ENCODE measurements at regions not wholly inside any gene's neighbourhood (a gene's known extent, or its start where the extent isn't known, plus 50 kb on each side); places are given as distances from the start of the nearest gene placed in this dataset.
"Not testable (repeated sequence)": the region's sequence is repeated elsewhere in the genome, so short reads cannot be mapped to it uniquely, and the experiment has no call there.

DNA sequence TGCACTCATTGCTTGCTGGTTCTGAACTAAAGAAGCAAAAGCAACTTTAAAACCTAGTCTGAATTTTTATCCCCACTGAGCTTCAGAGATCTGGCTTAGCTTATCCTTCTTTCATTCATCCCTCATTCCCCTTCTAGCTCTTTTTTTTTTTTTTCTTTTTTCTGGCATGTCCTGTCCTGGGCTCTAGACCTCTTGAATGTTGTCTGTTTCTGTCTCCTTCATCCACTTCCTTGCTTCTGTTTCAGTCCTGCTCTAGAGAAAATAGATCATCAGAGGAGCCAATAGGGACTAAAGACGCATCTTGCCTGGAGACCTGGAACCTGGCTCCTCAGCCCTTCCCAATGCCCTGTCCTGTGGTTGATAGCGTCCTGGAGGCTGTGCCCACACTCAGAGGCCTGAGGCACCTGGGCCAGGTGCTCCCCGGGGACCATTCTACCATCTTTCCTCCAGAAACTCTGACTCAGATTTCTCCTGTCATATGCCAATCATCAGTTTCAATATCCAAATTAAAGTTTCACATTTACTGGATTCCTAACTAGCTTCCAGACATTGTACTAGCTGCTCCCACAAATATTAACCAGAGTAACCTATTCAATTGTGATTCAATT lies 115.7 kb upstream of the GATB start:
- no peak for DNase-seq

DNA sequence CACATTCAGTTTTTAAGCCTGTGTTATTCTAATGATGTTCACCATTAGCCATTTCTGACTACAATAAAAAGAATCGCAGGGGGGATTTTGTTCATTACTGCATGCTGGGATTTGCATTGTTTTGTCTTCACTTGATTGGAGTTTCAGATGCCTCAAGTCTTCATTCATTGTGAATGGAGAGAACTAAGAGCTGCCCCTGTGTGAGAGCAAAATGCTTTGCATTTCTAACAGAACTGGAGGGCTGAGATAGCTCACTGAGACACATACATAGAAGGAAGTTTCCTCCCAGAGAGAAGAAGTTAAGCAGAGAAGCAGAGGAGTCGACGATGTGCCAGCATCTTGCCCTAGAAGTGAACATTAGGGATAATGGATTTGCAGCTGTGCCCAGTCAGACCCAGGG lies 113.5 kb upstream of the GATB start:
- DNase-seq, result peak; percentile 55

DNA sequence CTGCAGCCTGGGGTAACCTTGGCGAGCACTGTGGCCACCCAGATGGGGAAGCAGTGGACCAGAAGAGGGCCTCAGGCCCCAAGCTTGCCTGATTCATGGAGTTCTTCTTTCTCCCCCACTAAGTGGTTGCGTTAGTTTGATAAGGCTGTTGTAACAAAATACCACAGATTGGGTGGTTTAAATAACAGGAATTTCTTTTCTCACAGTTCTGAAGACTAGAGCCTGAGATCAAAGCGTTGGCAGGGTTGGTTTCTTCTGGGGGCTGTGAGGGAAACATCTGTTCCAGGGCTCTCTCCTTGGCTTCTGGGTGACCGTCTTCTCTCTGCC lies 105.7 kb upstream of the GATB start:
- no peak for DNase-seq

DNA sequence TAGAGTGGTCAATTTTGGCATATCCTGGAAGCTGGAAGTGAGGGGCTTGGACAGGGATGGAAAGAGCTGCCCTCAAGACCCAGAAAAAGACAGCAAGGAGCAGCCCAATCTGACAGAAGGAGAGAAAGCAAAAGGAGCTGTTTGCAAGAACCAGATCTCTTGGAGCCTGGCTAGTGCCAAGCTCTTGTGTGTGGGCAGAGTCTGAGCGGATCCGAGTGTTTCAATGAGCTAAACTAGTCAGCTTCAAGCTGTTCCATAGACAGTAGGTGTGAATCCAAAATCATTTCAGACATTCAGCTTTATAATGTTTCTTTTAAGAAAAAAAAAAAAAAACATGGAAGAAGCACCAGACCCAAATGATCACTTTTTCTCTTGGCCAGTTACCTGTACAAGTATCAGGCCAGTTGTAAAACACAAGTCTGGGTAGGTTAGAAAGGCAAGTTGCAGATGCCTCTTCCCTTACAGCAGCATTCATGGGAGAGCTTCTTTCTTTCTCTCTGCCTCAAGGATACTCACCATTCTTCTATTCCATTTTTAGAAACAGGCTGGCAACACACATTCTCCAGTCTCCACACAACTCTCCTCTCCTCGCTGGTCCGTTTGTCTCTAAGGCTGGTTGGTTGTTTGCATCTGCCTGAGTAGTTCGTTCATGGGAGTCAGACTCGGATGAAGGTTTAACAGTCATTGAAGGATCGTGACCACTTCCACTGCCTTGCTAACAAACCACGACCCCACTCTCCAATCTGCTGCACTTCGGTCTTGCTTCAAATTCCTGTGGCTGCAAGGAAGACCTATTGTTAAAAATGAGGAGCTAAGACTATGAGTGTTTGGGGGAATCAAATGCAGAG lies 105.2 kb upstream of the GATB start:
- DNase-seq, result no peak

DNA sequence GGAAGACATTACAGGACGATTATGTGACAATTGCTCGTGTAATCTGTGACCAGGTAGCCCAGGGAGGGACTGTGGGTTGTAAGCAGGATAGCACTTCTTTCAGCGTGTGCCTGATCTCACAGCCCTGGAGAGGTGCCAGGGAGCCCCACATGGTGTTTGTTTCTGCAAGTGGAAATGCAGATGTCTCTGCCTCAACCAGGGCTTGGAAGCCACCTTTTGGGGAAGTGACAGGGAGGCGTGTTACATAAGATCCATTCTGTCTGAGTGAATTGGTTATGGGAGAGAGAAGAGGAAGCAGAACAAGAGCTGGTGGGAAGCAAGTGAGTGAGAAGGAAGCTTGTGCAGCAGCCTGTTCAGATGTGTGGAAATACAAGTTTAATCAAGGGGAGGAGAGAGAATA lies 104.5 kb upstream of the GATB start:
- no peak for DNase-seq

DNA sequence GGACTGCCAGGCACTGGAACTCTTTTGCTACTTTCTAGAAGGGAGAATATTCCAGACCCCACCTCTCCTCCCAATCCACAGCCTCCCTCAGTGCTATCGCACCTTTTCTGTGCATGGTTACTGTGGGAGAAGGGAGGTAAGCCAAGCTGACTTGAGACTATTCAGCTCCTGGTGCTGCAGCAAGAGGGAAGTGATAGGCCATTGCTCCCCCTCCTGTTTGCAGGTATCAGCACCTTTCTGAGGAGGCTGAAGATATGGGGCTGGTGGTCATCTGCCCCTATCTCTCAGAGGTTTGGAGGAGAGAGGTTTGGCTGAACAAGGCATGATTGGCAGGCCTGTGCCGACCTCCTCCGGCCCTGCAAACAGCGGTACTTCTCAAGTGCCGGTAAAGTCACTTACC lies 103.3 kb upstream of the GATB start:
- no peak for DNase-seq

DNA sequence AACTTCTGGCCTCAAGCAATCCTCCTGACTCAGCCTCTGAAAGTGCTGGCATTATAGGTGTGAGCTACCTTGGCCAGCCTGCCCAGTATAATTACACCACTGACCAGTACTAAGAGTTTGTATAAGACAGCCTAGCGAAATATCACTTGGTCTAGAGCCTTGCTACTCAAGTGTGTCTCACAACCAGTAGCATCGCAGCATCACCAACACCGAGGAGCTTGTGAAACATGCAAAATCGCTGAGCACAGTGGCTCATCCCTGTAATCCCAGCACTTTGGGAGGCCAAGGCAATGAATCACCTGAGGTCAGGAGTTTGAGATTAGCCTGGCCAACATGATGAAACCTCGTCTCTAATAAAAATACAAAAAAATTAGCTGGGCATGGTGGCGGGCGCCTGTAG lies 102.0 kb upstream of the GATB start:
- DNase-seq, result no peak

DNA sequence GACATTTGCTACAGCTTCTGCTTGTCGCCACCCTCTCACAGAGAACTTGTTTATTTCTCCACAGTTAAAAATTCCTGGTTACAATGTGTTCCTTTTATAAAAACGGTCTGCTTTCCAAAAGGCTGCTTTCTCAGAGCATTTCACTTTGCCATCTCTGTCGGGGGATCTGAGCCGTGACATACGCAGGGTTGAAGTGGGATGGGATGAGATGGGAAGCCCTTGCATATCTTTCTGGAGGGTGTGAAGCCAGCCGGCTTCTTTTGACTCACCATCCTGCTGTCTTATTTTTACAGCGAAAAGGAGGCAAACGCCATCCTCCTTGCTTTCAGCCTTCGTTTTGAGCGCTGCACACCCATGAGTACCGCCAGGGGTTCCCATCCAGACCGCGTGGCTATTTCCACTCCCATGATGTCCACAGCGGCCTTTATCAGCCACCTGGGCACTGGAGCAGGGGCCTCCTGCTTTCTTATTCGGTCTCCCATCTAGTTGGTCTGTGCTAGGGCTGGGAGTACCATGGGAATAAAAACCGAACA lies 99.8 kb upstream of the GATB start:
- no peak for DNase-seq

DNA sequence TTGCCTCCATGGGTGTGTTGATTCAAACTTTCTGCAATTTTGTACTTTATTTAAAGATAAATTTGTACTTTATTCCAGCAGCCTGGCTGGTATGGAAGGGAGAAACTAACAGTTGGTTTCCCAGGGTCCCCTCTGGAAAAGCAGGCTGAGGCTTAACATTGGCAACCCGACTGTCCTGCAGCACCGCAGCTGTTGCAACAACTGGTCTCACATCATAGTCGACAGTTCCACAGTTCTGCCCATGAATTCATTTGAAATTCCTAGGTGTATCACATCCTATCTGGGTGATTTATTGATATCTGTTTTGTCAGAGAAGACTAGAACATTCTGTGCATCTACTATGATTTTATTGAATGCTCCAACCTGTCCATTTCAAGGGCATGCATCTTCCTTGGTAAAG lies 98.8 kb upstream of the GATB start:
- DNase-seq, result no peak

DNA sequence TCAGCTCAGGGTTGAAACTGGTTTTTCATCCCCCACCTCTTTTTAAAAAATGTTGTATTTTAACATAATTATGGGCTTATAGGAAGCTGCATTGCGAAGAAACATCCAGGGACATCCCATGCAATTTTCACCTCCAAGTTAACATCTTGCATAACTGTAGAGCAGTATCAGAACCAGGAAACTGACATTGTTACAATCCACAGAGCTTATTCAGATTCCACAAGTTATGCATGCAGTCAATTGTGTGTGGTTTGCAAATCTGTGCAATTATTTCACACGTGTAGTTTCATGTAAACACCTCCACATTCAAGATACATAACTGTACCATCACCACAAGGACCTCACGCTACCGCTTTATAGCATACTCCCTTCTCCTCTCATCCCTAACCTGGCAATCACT lies 97.5 kb upstream of the GATB start:
- no peak for DNase-seq

DNA sequence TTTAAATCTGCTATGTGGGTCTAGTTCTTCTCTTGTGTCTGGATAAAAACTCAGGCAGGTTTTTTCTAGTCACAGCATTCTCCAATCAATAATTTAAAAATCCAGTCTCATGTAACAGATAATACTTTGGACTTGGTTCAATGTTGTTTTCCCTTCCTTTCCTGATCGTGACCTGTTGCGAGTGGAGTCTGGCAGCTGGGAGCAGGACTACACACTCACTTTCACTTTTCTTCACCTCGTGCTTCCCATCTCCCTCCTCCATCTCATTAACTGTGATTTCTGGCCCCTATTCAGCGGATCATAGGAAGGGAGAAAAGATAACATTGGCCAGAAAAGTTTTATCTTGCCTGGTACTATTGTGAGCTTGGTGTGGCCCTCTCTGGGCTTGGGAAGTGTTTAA lies 96.6 kb upstream of the GATB start:
- DNase-seq, result no peak

DNA sequence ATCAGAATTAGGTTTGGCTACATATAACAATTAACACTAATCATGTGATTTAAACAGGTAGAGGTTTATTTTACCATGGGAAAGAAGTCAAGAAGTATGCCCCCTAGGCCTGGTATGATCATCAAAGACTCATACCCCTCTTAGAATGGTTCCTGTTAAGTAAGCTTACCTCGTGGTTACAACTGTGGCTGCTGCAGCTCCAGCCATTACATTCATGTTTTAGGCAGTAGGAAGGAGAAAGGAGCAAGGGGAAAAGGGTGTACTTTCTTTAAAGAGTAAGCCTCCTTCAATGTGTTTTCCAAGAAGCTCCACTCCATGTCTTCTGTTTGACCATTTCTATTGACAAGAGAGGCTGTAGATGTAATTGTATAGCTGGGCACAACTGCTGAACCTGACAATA lies 94.9 kb upstream of the GATB start:
- DNase-seq, result no peak

DNA sequence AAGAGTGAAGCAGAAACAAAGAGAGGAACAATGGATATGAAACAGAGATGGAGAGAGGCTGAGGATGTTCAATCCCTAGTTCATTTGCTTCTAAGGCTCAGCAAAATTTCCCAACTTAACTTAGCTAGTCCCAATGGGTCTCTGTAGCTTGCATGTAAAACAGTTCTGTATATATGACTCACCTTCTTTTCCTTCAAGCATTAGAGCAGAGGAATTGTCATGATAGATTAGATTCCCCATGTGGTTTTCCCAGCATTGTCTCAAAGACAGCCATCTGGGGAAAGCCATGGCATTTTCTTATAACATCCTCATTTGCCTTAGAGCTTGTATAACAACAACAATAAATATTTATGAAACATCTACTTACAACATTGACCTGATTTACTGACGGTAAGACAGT lies 93.9 kb upstream of the GATB start:
- DNase-seq, result no peak

DNA sequence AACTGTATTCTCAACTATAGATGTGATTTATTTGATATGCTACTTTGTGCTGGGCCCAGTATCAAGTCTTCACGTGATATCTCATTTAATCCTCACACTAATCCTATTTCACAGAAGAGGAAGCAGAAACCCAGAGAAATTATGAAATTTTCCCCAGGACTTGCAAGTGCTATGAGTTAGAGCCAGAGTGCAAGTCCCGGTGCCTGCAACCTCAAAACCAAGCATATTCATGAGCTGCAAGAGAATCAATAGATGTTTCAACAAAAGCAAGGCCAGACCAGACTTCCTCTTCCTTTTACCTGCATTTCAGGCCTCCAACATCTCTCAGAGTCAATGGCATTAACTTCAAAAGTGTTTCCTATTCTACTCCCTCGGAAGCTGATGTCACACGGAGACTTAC lies 92.2 kb upstream of the GATB start:
- no peak for DNase-seq

DNA sequence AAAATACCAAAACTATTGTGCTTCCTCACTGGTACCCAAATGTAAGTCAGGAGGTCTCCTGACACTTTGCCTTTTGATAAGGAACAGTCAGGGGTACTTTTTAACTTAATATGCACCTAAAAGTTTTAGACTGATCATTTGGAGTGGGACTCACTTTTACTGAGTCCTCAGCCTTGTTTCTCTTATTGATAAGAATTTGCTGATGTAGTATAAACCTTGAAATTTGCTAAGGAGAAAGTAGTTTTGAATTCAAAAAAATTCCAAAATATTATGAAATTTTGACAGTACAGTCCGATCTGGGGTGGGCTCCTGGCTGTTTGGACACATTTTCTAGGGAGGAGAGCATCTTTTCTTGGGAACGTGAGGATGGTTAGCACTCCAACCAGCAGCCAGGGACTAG lies 91.4 kb upstream of the GATB start:
- DNase-seq, result no peak

DNA sequence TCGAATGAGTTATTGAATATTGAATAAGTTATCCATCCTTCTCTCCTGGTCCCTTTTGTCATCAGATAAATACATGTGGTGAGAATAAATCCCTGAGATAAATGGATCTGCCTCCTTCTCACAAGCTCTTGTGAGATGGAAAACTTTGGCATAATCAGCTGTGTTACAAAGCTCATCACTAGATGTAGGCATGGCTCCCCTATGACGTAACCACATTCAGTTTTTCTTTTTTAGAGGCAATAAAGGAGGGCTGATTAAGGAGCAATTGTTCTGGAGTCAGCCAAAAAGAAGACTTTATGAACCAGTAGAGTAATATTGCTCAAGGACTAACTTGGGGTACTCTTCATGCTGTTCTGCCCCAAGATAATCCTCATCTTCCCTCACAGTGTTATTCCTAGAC lies 90.5 kb upstream of the GATB start:
- DNase-seq, result no peak

DNA sequence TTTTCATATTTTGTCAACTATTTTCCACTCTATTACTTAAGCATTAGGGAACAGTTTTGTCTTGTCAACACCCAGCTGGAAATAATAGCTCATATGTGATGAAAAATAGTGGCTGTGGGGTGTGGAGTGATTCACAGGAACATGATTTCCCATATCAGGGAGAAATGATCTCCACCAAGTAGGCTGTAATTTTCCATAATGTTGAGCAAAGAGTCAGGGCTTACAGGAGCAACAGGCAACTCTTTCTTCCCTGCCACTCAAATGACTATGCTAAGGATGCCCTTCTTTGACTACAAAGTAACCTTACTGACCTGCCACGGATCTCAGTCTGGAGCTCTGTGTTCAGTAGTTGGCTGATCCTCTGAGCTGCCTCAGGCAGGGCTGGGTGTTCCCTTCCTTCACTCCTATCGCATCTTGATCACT lies 90.0 kb upstream of the GATB start:
- DNase-seq, result no peak

DNA sequence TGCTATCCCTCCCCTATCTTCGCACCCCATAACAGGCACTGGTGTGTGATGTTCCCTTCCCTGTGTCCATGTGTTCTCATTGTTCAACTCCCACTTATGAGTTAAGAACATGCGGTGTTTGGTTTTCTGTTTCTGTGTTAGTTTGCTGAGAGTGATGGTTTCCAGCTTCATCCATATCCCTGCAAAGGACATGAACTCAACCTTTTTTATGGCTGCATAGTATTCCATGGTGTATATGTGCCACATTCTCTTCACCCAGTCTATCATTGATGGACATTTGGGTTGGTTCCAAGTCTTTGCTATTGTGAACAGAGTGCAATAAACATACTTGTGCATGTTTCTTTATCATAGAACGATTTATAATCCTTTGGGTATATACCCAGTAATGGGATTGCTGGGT lies 84.7 kb upstream of the GATB start:
- DNase-seq, result not testable (repeated sequence)

DNA sequence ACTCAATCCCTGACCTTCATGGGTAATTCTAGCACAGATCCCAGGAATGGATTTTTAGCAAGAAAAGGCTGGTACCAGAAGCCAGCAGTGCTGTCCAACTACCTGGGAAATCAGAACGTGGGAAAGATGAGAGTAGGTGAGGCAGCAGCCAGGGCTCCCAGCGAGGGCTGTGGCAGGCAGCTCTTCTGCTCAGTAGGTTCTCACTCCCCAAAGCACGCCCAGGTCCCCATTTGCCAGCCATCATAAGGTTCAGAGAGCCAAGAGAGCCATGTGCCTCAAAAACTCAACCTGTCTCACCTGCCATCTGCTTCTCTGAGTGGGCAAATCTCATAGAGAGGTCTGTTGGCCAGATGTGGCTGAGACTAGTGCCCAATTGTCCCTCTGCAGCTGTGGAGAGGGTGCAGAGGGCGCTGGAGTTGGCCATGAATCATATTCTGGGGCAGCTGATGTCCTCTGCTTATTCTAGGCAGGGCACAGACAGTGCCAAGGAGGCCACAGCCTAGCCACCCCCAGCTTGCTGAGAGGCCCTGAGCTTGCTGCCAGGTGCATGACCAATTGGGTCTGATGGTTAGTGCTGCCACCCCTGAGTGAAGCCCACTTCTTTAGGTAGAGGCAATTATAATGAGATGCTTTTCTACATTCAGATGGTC lies 81.7 kb upstream of the GATB start:
- no peak for DNase-seq

DNA sequence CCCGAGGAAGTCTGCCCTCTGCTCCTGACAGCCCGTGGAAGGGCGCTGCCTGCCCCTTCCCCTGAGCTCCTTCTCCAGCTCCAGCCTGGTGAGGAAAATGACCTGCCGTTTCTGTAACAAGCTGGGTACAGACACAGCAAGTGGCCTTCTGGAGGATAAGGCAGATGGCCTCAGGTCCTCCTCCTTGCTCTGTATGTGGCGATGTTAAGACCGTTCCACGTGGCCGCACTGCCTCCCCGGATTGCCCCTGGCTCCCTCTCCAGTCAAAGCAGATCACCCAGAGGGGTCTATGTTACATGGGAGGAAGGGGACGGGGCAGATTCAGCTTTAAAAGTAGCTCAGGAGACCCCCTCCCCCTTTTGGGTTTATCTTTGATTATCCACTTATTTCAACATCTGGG lies 80.3 kb upstream of the GATB start:
- DNase-seq, result peak; percentile 30

DNA sequence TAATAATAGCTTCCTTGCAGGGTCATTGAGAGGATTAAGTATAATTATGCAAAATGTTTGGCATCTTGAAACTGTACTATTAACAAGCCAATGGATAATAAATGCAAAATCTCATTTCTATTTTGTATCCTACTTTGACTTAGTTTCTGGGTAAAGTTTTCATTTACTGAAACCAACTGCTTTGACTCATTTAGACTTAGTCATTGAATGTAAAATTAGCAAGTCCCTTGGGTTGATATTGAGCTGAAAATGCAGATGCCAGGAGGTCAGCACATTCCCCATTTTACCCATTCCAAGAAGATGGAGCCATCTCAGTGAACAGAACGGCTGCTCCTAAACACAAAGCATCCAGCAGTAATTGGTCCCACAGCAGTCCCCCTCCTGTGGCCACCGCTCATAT lies 74.7 kb upstream of the GATB start:
- no peak for DNase-seq

DNA sequence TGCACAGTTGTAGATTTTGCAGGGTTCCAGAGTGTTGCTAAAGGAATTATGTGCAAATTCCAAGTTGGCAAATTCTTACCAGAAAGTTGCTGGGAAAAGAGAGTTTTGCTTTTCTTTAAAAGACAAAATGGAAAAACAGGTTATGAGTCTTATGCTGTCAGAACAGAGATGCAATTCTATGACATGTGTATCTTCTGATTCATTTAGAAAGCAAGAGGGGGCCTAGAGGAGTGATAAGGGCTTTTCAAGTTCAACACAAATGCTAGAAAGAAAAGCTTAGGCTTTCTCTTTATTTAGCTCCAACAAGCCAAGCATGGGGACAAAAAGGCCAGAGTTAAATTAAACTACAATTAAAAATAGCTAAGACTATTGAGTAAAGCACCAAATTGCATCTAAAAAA lies 72.4 kb upstream of the GATB start:
- peak; percentile 8 for DNase-seq

DNA sequence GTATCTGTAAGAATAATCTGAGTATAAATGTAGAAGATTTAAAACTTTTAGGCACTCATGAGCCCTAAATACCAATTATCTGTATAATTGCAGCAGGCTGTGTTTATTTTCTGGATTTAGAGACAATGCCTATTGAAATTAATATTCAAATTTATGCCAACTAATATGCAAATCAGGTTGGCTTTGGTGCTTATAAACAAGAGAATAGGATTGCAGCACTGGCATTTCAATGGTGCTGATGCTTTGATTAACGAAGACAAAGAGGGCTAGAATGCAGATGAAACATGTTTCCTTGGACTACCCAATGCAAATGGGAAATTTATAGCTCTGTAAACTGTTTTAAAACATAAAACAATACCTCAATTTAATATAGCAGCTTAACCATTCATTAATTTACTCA lies 70.7 kb upstream of the GATB start:
- DNase-seq, result no peak

DNA sequence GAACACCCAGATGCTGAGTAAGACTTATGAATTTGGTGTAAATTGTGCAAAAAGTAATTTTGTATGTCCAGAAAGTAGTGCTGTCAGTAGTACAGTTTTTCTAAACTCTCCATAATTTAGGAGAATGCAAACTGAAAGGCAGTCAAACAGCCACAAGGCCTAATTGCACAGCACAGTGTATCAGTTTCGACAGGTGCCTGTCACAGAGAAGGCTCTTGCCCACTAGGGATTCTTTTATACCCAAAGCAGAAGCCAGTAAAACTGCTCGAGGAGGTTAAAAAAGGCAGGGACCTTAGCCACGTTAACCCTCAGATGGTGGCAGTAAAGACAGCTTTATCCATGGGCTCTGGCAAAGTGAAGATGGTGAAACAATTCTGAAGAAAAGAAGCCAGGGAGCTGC lies 69.4 kb upstream of the GATB start:
- DNase-seq, result no peak
